Endometrial microvascular endothelial cells (primary cell): ENCODE measurements at regions not wholly inside any gene's neighbourhood (a gene's known extent, or its start where the extent isn't known, plus 50 kb on each side); places are given as distances from the start of the nearest gene placed in this dataset.
"Not testable (repeated sequence)": the region's sequence is repeated elsewhere in the genome, so short reads cannot be mapped to it uniquely, and the experiment has no call there.

Experiments used
- in situ Hi-C: cut with HindIII; loops from 2 replicates; pipeline ENCODE4 v1.10.0; 2017; ENCODE audit warnings: low sequenced_read_pairs, low pct_unique_long_range_greater_than_20kb; ENCODE audit errors: inconsistent ontology term

GRCh38 chr15:45801543-45801942 lies 166.7 kb downstream of the SQOR start:
- in situ Hi-C loops: no loop called here

GRCh38 chr15:45802140-45802539 lies 167.3 kb downstream of the SQOR start:
- in situ Hi-C loops: no loop called here

- in situ Hi-C loops: no loop called here
These were observed 169.2 kb downstream of the SQOR start for GRCh38 chr15:45804028-45804427.

GRCh38 chr15:45810201-45810600 lies 175.4 kb downstream of the SQOR start:
- in situ Hi-C loops: no loop called here

- in situ Hi-C loops: no loop called here
These were observed 177.4 kb downstream of the SQOR start for GRCh38 chr15:45812200-45812599.

GRCh38 chr15:45817578-45817977 lies 182.7 kb downstream of the SQOR start:
- in situ Hi-C loops: not testable (repeated sequence)

- in situ Hi-C loops: no loop called here
These were observed 186.6 kb downstream of the SQOR start for GRCh38 chr15:45821390-45821789.

- in situ Hi-C loops: not testable (repeated sequence)
These were observed 188.1 kb downstream of the SQOR start for GRCh38 chr15:45822968-45823367.

- in situ Hi-C loops: no loop called here
These were observed 192.4 kb downstream of the SQOR start for GRCh38 chr15:45827275-45827674.

- in situ Hi-C loops: no loop called here
These were observed 192.9 kb downstream of the SQOR start for GRCh38 chr15:45827766-45828165.

GRCh38 chr15:45829336-45830153 lies 194.7 kb downstream of the SQOR start:
- in situ Hi-C loops: no loop called here

GRCh38 chr15:45831787-45832186 lies 197.0 kb downstream of the SQOR start:
- in situ Hi-C loops: no loop called here

GRCh38 chr15:45834622-45835021 lies 199.8 kb downstream of the SQOR start:
- in situ Hi-C loops: no loop called here

GRCh38 chr15:45842151-45842550 lies 207.3 kb downstream of the SQOR start:
- in situ Hi-C loops: no loop called here

- in situ Hi-C loops: no loop called here
These were observed 212.8 kb downstream of the SQOR start for GRCh38 chr15:45847645-45848044.

- in situ Hi-C loops: no loop called here
These were observed 214.3 kb downstream of the SQOR start for GRCh38 chr15:45849136-45849535.

- in situ Hi-C loops: no loop called here
These were observed 219.8 kb downstream of the SQOR start for GRCh38 chr15:45854455-45855202.

GRCh38 chr15:45855210-45855906 lies 220.5 kb downstream of the SQOR start:
- in situ Hi-C loops: no loop called here

- in situ Hi-C loops: no loop called here
These were observed 221.2 kb downstream of the SQOR start for GRCh38 chr15:45855907-45856579.
